Inflammatory macrophage treated with lipopolysaccharide for 1 hour (primary cell): ENCODE measurements at regions not wholly inside any gene's neighbourhood (a gene's known extent, or its start where the extent isn't known, plus 50 kb on each side); places are given as distances from the start of the nearest gene placed in this dataset.

ENCODE experiments used
- DNase-seq, 2 donors: peaks; one replicate each; pipeline ENCODE4 v3.0.0-alpha.2; 2020 to 2022

DNA sequence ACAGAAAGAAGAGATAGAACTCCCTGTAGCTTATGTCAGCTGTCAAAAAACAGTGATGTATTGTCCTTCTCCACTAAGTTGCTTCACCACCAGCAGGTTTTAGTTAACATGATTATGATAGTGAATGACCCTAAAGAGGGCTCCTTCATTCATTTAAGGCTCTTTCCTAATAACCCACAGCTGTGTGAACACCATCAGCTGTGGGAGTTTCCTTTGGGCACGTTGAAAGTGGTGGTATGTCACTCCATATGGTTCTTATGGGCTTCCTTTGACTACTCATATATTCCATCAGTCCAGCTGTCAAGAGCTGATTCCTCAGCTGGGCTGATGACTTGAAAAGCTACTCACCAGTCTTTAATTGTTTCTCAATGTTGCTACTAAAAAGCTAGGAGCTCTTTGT lies 210.3 kb downstream of the UBE2E3 start:
- no peak for DNase-seq

DNA sequence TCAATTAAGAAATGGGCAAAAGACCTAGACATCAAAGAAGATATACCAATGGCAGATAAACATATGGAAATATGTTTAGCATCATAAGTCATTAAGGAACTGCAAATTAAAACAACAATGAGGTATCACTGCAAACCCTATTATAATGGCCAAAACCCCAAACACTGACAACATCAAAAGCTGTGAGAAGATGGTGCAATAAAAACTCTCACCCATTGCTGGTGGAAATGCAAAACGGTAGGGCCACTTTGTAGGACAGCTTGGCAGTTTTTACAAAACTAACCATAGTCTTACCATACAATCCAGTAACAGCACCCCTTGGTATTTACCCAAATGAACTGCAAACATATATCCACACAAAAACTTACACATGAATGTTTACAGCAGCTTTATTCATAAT lies 213.1 kb downstream of the UBE2E3 start:
- no peak for DNase-seq

DNA sequence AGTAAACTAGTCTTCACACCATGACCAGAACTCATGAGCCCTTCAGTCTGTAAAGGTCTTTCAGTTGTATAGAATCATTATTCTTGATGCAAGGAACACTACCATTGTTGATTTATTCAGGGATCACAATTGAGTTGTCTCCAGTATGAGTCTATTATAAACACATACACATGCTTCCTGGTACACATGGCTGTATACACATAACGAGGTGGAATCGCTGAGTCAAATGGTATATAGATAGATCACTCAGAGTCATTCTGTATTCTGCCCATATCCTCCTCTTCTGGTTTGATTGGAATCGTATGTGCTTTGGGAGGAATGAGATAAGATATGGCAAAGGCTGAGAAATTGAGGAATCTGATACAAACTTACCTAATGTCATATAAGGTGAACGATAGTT lies 216.0 kb downstream of the UBE2E3 start:
- DNase-seq = no peak

DNA sequence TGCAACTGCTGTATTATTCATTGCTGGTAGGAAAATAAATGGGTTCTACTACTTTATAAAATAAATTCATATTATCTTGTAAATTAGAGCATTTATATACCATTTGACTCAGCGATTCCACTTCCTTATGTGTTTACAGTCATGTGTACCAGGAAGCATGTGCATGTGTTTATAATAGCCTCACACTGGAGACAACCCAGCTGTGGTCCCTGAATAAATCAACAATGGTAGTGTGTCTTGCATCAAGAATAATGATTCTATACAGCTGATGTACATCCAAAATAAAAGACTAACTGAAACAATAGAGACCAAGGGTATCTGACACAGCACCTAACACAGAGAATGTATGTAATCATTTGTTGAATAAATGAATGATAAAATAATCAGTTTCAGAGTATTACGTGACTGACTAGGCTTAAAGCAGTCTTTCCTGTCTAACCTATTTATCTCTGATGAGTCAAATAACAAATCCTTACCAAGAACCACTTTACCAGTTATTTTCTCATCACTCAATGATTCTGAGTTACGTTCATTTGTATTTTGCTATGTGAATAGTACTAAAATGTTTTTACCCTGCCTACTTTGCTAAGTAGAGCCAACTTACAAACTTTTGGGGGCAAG lies 216.8 kb downstream of the UBE2E3 start:
- no peak for DNase-seq

DNA sequence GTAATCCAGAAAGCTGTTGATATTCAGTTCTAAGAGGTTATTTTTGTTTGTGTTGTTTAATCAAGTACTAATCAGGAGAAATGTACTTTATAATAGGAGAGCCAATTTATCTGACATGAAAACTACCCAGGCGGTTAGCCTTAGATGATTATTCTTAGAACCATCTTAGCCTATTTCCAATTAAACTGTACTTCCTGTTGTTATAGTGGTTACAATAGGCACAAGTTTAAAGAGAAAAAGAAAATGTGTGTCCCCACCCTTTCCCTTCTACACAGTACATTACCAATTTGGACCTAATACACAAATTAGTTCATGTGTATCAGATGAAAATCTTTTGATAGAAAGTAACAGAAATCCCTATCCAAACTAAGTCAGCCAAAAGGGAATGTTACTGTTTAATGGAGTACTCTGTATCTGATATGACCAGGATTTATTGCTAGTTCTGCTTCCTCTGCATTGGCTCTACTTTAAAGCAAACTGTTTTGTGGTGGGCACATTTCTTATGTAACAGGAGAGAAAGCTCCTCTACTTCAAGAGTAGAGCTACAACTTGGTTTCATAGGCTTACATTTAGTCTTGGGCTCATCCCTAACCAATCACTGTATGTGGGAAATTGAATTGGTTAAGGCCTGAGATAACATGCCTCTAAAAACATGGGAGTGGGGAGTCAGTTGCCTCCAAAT lies 217.9 kb downstream of the UBE2E3 start:
- DNase-seq = no peak

DNA sequence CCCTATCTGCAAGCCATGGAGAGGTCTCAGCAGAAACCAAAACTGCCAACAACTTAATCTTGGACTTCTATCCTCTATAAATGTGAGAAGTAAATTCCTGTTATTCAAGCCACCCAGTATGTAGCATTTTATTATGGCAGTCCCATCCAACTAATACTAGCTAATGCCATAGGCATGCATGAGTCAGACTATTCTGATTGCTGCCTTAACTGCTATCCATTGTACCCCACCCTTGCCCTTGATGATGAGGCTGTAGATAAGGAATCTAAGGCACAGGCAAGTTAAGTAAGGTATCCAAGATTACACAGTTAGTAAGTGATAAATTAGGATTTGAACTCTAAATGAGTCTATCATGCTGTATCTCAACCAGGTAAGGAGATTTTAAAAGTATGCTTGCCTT lies 223.0 kb downstream of the UBE2E3 start:
- no peak for DNase-seq

DNA sequence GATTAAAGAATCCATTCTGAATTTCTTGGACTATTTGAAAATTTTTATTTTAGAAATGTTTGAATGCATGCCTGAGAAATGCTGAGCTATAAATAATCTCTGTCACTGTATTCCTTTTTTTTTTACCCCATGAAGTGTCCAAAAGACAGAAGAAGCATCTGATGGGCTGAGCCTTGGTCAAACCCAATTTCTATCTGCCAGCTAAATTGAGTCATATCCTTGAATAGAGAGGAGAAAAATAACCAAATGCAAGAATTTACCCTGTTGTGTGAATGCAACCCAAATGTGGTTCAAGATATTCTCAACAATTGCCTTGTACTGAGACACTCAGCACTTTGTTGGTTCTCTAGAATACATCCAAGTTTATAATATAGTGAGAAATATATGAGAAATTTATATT lies 223.5 kb downstream of the UBE2E3 start:
- DNase-seq = no peak

DNA sequence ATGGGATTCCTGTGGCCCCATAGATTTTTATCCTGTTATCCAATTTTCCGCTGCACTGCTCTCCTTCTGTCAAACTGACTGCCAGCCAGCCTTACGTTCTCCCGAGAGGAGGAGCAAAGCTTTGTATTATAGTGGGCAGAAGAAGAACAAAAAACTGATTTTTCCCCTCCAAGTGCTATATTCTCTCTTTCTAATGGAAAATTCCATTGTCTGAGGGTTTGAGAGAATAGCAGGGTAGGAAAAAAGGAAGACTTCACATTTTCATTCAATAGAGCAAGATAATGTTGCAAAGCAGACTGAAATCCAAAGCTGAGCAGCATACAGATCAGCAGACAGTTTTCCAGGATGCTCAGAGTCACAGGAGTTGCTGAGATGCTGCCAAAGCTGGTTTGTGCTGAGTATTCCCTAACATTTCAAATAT lies 238.0 kb downstream of the UBE2E3 start:
- DNase-seq = no peak

DNA sequence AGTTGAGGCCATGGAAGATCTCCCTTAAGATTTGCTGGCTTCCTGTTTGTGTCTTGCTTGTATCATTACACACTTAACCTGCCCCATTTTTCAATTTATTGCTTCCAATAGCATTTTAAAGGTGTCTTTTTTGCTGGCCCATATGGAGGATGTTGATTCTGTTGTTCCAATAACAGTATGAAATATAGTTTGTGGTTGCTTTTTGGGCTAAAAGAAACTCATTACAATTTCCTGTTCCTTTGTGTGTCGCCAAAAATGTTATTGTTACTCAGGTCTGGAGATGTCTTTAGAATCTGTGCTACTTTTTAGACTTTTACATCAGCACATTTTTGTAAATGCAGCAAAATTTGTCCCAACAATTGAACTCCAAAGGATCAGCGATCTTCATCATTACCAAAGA lies 234.0 kb upstream of the ITGA4 start:
- no peak for DNase-seq

DNA sequence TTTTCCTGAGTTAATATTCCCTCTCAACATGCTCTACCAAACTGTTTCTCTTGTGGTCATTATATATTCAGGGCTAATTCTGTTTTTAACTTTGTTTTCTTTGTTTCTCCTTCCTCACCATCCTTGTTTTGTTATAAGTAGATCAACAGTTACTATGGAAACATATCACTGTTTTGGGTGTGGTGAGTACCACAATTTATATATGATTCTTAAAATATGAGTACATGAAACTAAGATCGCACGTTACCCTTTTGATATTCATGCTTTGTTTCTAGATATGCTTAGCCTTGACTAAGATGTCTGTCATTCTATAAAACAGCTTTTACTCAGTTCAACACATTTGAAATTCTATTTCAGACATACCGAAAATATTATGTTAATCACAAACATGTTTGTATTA lies 232.3 kb upstream of the ITGA4 start:
- DNase-seq = no peak

DNA sequence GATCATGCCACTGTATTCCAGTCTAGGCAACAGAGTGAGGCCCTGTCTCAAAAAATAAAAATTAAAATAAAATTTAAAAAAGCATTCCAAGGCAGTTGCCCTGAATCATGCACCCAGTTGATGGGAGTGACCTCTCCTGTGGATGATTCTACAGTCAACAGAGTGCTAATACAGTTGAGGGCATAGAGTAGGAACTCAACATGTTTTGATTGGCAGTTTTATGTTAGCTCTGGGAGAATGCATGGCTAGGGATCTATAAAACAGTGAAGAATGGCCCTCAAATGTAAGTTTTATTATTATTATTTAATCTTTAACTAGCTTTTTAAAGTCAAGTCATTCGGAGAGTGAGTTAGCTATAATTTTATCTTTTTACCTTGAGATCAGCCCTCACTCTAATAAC lies 228.5 kb upstream of the ITGA4 start:
- no peak for DNase-seq

DNA sequence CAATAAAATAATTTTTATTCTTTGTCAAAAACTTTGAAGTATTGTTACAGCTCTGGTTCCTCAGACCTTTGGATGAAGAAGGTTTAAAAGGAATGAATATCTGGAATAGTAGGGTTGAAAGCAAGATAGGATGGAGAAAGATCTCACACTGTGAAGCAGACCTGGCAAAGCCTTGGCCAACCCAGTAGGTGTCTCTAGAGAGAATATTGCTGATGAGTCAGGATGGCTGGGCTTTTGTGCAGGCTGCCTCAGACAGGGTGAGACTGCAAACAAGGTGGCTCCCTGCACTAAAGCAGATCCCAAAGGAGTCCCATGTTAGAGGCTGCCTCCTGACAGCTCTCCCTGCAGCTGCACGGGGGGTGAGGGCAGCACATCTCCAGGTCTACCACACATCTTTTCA lies 226.0 kb upstream of the ITGA4 start:
- no peak for DNase-seq

DNA sequence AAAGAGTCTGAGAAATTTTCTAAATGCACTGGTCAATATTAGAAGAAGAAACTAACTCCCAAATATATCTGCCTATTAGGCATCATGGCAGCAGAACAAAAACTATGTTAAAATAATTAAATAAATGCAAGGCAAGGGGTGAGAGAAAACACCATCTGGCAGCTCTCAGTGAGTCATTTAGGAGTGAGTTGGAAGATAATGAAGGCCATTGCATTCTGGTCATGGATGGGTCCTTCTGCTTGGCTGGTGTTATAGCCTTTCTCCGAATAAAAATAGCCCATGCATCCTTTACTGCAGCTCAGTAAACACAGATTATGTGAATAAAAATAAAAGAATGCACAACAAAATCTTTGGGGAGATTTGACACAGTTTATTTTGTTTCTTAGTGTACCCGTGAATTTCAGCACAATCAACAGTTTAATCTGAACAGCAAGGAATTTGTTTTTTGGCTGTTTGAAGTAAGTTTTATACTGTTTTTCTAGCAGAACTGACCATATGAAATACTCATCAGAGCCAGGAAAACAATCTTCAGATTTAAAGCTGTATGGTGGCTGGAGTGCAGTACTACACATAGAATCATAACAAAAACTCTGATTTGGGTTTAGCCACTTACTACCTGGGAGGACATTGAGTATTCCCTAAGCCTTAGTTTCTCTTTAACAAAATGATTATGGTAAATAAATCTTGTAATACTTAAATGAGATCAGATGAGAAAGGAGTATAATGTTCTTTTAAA lies 225.1 kb upstream of the ITGA4 start:
- no peak for DNase-seq

DNA sequence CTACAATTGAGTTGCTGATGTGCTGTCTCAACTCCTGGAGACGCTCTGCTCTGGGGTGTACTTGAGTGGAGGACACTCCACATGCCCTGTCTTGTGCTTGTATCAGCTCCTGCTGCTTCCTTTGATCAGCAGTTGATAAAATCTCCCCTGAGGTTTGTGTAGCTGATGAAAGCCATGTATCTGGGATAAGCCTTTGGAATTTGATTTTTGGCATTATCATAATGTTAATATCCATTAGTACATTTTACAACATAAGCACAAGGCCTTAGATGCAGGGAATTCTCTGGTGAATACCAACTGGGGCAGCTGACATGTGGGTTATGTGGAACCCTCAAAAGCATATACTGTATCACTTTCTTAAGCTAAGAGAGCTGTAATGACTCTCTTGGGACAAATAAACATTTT lies 222.7 kb upstream of the ITGA4 start:
- no peak for DNase-seq

DNA sequence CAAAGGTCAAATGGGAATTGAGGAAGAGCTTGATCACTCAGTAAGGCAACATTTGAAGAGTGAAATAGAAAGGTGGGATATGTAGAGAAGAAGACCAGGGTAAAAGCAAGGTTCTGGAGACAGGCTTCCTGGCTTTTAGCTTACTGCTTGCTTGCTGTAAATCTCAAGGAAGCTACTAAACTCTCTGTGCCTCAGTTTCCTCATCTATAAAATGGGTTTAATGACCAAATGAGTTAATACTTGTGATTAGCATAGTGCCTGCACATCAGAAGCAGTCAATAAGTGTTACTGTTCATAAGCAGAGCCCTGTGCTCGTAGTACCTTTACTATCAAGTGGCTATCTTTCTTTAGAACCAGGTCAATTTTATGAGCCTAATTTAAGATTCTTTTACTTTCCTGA lies 222.2 kb upstream of the ITGA4 start:
- DNase-seq = no peak

DNA sequence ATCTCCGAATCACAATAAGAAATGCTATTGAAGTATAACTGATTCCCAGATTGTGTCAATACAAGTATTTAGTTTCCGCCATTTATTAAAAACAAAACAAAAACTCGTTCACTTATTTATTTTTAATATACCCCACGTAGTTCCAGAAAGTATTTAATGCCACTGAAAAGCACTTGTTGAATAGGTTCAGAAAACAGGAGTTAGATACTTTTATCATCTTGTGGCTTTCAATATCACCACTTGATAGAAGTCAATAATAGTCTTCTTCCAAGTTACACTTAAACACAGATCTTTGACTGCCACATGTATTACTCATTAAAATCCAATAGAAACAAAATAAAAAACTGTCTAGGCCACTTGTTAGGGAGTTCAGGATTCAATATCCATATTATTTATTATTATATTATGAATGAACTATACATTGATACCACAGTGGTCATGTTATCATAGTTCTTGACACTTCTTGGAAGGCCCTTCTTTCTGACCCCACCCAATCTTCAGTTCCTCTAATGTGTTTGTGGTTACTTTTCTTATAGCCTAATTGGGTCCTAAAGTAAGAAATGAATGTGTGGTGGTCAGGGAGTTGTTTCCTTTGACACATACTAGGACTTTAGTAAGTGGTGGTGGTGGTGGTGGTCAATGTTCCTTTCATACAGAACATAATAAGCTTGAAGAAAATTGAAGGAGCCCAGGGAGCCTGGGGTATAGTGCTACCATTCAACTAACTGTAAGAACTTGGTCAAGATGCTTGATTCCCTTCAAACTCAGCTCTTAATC lies 221.3 kb upstream of the ITGA4 start:
- DNase-seq = peak in 1 of 2 donors; percentile 23

DNA sequence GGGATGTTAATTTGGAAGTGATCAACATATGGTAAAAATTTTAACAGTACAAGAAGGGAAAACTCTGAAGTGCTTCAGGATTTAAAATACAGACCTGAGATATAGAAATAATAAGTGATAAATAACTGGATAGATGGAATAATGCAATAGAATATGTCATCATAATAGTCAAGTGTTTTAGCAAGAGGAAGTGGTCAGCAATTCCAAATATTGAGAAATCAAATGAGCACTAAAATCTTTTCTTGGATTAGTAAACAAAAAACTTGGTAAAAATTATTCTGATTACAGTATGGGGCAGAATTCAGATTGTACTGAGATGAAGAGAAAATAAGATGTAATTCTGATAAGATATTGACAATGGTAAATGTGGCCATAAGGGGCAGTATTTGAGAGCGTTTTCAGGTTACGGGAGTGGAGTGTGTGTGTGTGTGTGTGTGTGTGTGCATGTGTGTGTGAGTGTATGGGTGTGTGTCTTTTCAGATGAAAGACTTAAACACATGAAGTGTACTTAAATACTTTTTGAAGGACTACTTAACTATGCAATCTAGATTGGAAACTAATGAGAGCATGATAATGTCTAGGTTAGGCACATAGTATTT lies 217.9 kb upstream of the ITGA4 start:
- DNase-seq = peak; percentile 50 to 53

DNA sequence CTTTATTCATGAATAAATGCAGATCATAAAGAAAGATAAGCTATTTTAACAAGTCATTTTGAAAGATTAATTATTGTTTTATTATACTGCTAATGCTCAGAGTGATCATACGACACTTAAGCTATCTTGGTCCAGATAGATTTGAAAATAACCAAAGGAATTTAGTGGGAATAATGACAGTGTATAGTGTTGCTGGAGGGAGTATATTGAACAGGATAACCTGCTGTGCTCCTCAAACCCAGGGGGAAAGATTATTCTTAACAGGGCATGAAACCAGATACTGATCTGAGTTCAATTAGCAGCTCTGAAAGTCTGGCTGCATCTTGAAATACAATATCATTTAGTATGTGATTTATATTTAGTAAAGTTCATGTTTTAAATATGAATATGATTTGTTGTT lies 216.3 kb upstream of the ITGA4 start:
- DNase-seq = no peak

DNA sequence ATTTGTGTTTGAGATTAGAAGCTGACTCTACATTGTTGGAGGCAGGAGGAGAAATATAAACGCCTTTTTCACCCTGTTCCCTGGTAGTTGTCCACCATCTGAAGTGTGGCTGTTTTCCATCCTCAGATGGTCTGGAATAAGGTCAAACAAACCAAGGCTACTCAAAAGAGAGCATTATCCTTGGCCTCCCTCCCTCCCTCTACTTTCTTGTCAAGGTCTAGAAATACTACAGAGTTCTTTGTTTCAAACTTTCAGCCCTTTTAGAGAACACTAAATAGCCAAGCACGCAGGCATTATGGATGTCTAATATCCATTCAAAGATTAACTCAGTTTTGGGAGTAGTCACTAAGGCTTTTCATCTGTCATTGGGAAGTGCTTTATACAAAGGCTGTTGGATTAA lies 215.8 kb upstream of the ITGA4 start:
- DNase-seq = no peak

DNA sequence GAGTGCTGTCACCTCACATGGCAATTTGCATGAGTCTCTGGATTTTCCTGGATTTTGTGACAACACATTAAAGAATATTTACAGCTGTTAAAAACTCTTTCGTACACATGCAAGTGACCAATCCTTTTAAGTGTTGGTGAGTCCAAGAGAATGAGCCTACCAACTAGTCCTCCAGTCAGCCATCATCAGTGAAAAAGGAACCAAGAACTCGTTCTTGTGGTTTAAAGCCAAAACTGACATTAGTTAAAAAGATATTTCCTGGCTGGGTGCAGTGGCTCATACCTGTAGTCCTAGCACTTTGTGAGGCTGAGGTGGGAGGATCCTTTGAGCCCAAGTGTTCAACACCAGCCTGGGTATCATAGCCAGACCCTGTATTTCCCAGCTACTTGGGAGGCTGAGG lies 215.4 kb upstream of the ITGA4 start:
- peak; percentile 59 to 71 for DNase-seq

DNA sequence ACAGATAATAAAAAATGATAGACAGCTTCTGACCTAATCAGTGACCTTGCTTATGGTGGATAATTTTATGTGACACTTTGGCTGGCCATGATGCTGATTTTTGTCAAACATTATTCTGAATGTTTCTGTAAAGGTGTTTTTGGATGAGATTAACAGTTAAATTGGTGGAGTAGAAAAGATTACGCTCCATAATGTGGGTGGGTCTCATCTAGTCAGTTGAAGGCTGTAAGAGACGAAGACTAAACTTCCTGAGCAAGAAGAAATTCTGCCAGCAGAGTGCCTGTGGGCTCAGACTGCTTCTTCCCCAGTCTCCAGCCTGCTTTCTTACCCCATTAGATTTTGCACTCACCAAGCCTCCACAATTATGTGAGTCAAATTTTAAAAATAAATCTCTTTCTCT lies 214.9 kb upstream of the ITGA4 start:
- DNase-seq = no peak

DNA sequence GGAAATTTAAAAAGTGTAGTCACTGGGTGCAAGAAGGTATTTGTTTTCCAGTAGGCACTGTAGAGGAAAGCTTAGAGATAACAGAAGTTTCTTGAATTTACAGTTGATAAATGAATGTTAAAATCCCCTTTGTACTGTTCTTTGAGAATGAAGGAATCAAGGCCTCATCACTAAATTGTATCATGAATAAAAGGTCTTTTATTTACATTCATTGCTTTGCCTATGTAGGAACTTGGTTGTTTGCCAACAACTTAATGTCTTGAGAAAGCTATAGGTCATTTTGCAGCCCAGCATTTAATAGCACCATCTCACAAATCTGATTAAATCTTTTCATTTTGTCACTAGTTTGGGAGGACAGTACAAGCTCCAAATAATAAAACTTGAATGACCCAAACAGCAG lies 213.9 kb upstream of the ITGA4 start:
- DNase-seq = no peak

DNA sequence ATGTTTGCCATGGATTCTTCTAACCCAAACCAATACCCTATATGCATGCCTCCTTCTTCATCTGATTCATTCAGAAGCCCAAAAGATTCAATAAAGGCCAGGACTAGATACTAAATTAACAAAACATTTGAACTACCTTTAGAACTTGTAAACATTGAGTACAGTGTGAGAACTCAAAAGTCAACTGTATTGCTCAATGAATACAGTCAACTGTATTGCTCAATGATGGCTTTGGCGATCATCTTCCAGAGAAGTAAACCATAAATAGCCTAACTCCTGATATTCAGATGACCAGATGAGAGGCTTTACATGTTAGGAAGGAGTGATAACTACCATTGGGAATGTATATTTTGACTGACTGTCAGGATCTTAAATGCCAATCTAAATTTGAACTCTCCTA lies 206.5 kb upstream of the ITGA4 start:
- DNase-seq = peak; percentile 66 to 82
